ENCODE measurements at regions not wholly inside any gene's neighbourhood (a gene's known extent, or its start where the extent isn't known, plus 50 kb on each side); places are given as distances from the start of the nearest gene placed in this dataset.

DNA sequence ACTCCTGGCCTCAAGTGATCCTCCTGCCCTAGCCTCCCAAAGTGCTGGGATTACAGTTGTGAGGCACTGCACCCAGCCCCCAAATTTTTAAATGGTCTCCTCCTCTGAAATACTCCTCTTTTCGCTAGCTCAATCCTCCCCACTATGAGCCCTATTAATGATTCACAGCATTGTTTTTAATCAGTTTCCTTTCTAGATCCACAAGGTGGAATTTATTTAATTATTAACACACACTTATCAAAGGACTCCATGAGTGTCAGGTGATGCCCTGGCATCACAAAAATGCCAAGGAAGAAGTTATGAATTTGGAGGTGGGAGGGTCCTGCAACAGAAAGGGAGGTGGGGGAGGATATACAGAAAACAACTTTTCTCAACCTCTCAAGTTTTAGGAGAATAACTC is 806.5 kb downstream of the PRELID2 start:
- Histone ChIP-seq H3K9me3 (no peaks in the 10 kb centered on the region), H3K36me3 (no peaks in the 10 kb centered on the region), H3K27me3 (no peaks in the 10 kb centered on the region), H3K4me3 (no peak overlapping the region), H3K4me1 (no peaks in the 10 kb centered on the region), H3K27ac (no peak overlapping the region)
- no peak for DNase-seq (ENCODE audit: extremely low spot score in 2 of 2)
- intact Hi-C loops (cut with DNase I): no loop called here
- TF ChIP-seq CTCF (IDR thresholded peaks at IDR 0.05) (no peak), POLR2AphosphoS5 (IDR thresholded peaks at IDR 0.05; ENCODE audit: insufficient read depth in 1 of 2, low read depth in 1 of 2) (no peak), POLR2A (IDR thresholded peaks at IDR 0.05) (no peak)

GRCh38 chr5:145027286-145027685 is 807.9 kb downstream of the PRELID2 start:
- DNase-seq (ENCODE audit: extremely low spot score in 2 of 2): no peak
- Histone ChIP-seq H3K9me3 (no peaks in the 10 kb centered on the region), H3K4me1 (no peaks in the 10 kb centered on the region), H3K4me3 (no peak overlapping the region), H3K27ac (no peak overlapping the region), H3K36me3 (no peaks in the 10 kb centered on the region), H3K27me3 (no peaks in the 10 kb centered on the region)
- no peak for TF ChIP-seq CTCF (IDR thresholded peaks at IDR 0.05)
- no peak for TF ChIP-seq POLR2AphosphoS5 (IDR thresholded peaks at IDR 0.05; ENCODE audit: insufficient read depth in 1 of 2, low read depth in 1 of 2)
- no peak for TF ChIP-seq POLR2A (IDR thresholded peaks at IDR 0.05)
- intact Hi-C loops (cut with DNase I): no loop called here

DNA sequence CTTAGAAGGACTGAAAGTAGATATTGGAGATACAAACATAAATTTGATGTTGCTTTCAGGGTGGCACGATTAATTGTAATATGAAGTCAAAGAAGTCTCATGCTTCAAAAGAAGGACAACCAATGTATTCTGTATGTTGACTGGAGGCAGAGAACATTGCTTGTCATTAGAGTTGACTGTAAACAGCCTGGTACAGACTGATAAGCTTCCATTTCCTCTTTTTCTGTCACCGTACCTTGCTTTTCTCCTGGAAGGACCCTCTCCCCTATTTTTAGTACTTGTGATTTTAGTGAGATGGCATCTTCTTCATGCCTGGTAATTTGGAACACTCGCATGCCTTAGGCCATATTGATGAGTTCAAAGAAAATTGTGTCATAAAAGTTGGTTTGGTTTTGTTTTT is 809.4 kb downstream of the PRELID2 start:
- H3K27me3 ChIP-seq: no peaks in the 10 kb centered on the region
- DNase-seq (ENCODE audit: extremely low spot score in 2 of 2): no peak
- no peaks in the 10 kb centered on the region for H3K9me3 ChIP-seq
- intact Hi-C loops (cut with DNase I): no loop called here
- no peaks in the 10 kb centered on the region for H3K4me1 ChIP-seq
- no peaks in the 10 kb centered on the region for H3K36me3 ChIP-seq
- H3K4me3 ChIP-seq: no peak overlapping the region
- no peak for TF ChIP-seq CTCF (IDR thresholded peaks at IDR 0.05)
- TF ChIP-seq POLR2A (IDR thresholded peaks at IDR 0.05): no peak
- no peak for TF ChIP-seq POLR2AphosphoS5 (IDR thresholded peaks at IDR 0.05; ENCODE audit: insufficient read depth in 1 of 2, low read depth in 1 of 2)
- H3K27ac ChIP-seq: no peak overlapping the region

- DNase-seq (ENCODE audit: extremely low spot score in 2 of 2): no peak
- no peak overlapping the region for H3K4me3 ChIP-seq
- intact Hi-C loops (cut with DNase I): no loop called here
- no peak overlapping the region for H3K27ac ChIP-seq
- TF ChIP-seq POLR2AphosphoS5 (IDR thresholded peaks at IDR 0.05; ENCODE audit: insufficient read depth in 1 of 2, low read depth in 1 of 2) (no peak), CTCF (IDR thresholded peaks at IDR 0.05) (no peak), POLR2A (IDR thresholded peaks at IDR 0.05) (no peak)
- H3K9me3 ChIP-seq: no peaks in the 10 kb centered on the region
- no peaks in the 10 kb centered on the region for H3K4me1 ChIP-seq
- no peaks in the 10 kb centered on the region for H3K27me3 ChIP-seq
- no peaks in the 10 kb centered on the region for H3K36me3 ChIP-seq
These were observed 820.0 kb downstream of the PRELID2 start for GRCh38 chr5:145015146-145015545.

DNA sequence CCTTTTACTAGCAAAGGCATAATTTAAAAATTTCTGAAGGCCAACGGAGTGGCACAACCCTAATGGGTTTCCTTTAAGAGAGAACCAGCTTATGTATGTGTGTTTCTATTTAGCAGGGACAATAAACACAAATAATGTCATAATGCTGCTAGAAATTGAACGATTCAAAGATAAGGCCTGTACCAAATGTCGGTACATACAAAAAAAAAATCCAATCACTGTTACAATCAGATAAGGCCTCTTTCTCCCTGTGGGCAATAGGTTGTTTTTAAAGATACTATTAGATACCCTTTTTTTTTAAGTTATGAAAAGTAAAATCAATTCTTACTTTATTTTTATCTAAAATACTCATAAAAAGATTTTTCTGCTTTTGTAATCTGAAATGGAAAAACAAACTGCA is 821.0 kb downstream of the PRELID2 start:
- no peaks in the 10 kb centered on the region for H3K27me3 ChIP-seq
- intact Hi-C loops (cut with DNase I): no loop called here
- DNase-seq (ENCODE audit: extremely low spot score in 2 of 2): no peak
- no peaks in the 10 kb centered on the region for H3K9me3 ChIP-seq
- no peak overlapping the region for H3K4me3 ChIP-seq
- no peak overlapping the region for H3K27ac ChIP-seq
- no peaks in the 10 kb centered on the region for H3K36me3 ChIP-seq
- TF ChIP-seq POLR2A (IDR thresholded peaks at IDR 0.05): no peak
- TF ChIP-seq CTCF (IDR thresholded peaks at IDR 0.05): no peak
- no peak for TF ChIP-seq POLR2AphosphoS5 (IDR thresholded peaks at IDR 0.05; ENCODE audit: insufficient read depth in 1 of 2, low read depth in 1 of 2)
- H3K4me1 ChIP-seq: no peaks in the 10 kb centered on the region

All from vagina (tissue), 2 donors.